NCI-H1417 treated with DMSO at 0.1 percent for 48 hours (cell line): ENCODE measurements at regions not wholly inside any gene's neighbourhood (a gene's known extent, or its start where the extent isn't known, plus 50 kb on each side); places are given as distances from the start of the nearest gene placed in this dataset.

ENCODE experiments used
- DNase-seq: peaks from one replicate; lab custom pipeline; 2025; lab: John Stamatoyannopoulos, UW

DNA sequence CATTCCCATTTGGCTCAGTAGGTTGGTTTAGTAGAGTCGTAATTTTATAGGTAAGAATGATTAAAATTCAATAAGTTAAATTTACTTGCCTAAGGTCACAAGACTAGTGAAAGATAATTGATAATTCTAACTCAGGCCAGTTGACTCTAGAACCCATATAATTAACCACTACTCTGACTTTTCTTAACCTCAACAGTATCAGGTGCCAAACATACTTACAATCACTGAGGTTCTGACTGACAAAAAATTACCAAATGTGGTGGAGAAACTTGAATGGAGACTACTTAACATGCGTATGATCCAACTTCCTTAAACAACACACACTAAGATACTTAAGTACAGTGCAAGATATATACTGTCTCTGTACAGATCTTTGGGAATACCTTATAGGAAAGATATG, 667.3 kb upstream of the SORCS1 start:
- no peak for DNase-seq

DNA sequence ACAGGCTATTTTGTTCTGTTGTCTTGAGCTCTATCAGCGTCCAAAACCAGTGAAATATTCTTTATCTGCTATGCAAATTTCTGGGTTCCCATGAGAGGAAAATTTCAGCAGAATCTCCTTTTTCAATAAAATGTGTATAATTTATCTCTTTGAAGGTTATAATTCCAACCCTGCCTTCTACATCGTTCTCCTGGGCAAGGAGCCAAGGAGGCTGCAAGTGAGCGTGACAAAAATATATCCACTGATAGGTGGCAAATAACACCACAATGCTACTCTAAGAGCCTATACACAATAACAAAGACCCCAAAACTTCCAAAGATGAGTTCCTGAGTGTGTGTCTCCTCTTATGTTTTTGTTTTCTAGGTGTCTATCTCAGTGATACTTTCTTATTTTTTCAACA, 664.7 kb upstream of the SORCS1 start:
- DNase-seq: no peak

DNA sequence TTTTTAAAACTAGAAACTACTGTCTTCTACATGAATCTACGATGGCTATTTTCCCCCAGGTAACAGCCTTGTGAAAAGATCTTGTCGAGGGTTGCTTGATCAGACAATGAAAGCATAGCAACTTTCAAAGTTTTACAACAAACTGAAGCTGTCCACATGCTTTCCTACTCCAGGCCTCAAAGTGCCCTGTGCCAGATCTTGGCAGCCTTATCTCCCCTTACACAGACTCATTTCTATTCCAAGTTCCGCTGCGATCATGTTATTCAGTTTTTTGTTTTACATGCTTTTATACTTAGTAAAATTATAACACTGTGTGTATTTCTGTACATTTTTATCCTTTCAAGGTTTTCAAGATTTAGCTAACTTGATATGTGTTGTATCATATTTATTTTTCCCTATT, 661.7 kb upstream of the SORCS1 start:
- no peak for DNase-seq

DNA sequence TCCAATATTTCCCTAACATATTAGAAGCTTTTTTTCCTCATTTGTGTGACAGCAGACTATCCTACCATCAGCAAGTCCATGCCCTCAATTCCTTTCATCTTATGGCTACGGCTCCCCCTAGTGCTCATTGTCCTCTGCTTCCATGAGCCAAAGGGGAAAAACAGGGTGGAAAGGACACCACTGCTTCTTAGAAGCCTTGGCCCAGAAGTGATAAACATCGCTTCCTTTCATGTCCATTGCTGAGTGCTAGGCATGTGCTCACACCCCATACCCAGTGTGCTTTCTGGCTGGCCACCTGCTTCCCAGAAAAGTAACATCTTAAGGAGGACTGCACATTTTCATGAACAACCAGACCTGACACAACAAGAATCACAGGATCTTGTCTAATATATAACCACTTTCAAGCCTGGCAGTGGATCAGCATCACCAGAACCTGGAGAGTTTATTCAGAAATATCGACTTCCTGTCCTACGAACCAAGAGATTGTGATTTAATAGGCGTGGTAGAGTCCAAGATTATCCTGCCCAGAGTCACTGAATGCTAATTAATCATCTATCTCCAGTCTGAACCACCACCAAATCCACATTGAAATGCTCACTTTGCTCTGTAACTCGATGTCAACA, 650.5 kb upstream of the SORCS1 start:
- DNase-seq: no peak

DNA sequence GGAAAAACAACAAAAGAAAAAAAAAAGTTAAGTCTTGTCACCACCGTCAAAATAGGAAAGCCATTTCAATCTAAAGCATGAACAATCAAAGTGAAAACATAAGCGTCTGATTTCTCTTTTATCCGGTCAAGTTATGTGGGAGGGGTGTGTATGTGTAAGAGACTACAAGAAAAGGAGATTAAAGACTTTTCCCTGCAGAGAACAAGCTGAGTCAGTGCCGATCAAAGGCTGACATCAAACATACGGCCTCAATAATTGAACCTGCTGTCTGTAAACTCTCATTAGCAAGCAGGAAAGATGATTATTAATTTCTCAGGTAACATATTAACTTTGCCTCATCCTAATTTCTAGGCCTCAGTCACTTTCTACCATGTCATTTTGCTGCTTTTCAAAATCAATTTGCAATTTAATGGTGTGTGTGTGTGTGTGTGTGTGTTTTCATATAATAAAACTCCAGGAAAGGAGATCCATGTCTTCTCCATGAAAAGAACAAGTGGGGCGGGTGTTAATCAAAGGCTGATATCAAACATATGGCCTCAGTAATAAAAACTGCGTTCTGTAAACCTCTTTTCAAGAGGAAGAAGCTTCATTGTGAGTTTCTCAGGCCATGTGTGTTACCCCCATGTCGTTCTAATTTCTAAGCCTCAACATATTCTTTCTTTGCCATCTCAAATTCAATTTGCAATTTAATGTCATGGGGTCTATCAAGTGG, 649.1 kb upstream of the SORCS1 start:
- DNase-seq: no peak

DNA sequence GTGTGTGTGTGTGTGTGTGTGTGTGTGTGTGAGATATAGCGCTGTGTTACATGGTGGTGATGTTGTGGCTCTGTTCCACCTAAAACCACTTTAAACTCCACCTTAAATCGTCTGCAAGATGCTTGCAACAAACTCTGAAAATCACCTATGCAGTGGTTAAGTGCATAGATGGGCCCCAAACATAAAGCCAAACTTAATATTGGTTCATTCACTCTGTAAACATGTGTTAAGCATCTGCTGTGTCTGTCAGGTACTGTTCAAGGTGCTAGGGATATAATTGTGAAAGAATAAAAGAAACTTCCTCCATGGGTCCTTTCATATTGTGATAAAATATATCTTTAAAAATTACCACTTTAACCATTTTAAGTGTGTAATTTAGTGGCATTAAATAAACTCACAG, 645.4 kb upstream of the SORCS1 start:
- no peak for DNase-seq

DNA sequence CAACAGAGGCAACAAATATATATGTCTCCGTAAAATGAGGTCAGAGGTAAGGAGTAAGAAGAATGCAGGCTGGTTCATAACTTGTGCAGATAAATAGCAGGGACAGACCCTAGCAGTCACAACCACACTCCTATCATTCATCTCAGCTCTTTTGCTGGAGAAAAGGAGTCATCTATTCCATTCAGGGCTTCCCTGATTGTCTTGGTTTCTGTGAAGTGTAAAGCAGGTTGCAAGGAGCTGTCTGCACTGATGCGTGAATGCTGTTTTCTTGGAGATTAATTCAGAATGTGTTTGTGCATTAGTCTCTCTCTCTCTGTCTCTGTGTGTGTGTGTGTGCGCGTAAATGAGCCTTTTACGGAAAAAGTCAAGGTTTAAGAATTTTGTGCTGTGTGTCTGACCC, 643.3 kb upstream of the SORCS1 start:
- no peak for DNase-seq

DNA sequence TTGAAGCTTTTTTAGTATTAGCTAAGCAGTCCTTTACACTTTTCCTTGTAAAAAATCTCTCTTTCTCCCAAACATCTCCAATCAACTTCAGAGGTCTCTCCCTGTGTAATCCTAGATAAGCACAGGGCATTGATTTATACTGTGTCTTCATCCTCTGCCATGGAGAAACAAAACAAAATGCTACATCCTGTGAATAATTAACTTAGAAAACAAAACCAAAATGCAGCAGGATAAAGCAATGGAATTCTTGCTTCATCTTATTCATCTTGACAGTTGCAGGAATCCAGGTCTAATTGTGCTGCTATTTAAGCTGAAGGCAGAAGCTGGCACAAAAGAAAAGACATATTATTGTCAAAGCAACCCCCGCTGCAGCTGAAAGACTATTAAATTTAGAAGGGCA, 641.5 kb upstream of the SORCS1 start:
- DNase-seq: no peak

DNA sequence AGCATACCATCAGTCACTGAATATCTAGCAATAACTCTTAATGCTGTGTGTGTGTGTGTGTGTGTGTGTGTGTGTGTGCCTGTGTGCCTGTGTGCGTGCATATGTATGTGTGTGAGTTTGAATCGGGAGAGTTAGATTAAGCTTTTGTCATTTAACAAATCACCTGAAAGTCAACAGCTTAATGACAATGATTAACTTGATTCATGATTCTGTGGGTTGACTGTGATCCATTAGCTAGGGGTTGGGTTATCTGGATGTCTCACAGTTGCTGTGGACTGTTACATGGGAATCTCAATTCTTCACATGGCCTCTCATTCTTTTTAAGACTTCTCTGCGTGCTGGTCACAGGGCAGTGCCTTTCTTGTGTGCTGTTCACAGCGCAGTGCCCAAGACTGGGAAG, 639.0 kb upstream of the SORCS1 start:
- DNase-seq: no peak

DNA sequence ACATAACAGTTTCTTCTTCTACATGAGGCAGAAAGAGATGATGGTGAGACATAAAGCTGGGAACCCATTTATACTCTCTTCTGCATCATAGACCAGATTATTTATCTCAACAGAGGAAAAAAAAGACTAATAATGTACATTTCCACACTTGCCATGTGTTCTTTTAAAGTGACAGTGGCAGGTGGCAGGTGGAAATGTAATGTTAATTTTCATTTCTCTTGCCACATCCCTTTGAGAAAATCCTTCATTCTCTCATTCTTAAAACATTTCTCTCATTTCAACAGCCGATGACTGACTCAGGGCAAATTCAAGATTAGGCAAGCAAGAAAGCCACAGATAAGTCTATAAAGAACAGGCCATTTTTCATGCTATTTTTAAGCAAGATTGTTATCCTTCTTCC, 635.6 kb upstream of the SORCS1 start:
- no peak for DNase-seq

DNA sequence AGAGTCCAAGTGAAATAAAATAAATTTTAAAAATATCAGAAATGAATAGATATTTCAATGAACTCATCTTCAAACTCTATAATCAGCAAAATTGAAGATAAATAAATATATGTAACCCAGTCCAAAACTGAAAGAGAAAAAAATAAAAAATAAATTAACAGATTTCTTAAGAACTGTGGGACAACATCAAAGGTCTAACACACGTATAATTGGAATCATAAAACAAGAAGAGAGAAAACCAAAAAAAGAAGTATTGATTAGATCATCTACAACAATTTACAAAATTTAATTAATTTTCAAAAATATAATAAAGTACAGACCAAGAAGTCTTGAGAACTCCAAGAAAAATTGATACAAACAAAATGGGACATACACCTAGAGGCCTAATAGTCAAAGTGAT, 625.8 kb upstream of the SORCS1 start:
- no peak for DNase-seq

DNA sequence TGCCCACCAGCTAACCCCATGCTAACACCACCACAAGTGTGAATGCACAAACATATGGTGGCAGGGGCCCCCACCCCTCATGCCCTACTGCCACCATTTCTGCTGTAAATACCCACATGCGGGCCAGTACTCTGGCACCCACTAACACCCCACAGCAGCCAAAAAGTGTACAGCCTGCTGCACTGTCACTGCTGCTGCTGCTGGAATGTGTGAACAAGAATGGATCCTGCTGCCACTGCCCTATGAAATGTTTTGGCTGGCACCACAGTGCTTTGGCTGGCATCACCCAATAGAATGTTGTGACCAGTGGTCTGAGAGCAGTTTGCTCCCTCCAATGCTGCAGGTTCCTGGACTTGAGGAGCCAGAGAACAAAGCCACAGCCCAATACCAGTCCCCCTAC, 606.6 kb upstream of the SORCS1 start:
- no peak for DNase-seq

DNA sequence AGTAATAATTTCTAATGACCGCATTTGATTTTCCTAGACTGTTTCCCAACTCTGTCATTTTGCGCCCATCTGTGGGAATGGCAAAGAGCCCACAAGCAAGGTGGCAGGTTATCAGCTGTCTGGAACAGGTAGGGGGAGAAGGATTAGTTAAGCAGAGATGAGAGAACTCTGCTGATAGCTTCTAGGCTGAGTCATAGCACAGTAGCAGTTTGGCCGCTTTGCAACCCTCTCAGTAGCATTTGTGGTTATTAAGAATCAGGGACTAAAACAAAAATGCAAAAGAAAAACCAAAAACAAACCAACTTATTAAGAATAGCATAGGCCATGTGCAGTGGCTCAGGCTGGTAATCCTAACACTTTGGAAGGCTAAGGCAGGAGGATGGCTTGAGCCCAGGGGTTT, 602.7 kb upstream of the SORCS1 start:
- no peak for DNase-seq

DNA sequence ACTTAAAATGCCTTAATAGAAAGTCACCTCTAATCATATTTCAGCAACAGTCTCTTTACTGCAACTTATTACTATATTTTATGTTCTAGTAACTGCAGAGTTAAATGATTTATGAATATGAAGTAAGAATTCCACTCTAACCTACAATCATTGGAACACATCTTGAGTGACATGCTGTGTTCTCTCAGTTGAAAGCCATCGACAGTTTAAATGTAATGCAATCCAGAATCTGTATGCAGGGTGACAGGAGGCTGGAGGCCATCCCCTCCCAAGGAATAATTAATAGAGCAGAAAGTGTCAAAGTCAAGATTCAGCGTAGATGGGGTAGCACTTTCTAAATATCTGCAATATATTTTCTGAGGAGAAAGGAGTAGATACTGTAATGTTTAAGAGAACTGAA, 590.3 kb upstream of the SORCS1 start:
- DNase-seq: no peak

DNA sequence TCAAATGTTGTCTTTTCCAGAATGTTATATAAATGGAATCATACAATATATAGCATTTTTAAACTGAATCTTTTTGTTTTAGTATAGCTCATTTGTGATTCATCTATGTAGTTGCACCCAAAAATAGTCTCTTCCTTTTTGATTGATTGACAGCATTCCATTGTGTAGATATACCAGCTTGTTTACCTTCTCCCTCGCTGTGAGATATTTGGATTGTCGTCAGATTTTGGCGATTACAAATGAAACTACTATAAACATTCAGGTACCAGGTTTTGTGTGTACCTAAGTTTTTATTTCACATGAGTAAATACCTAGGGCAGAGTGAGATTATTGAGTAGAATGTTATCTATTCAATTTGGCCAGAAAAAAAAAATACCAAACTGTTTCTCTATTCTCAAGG, 584.7 kb upstream of the SORCS1 start:
- DNase-seq: no peak

DNA sequence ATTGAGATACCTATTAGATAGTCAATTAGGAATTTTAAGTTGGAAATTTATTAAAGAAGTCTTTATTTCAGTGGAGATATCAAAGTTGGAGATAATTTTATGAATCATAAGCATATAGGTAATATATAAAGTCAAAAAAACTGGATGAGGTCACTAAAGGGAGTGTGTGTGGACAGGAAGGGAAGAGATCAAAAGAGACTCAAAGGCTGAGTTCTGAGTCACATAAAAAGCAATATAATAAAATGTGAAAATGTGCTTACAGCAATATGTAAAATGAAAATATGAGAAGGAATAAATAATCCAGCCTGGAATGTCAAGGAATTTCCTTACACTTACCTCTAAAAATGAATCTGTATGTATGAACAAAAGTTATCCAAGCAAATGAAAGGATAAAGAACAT, 583.3 kb upstream of the SORCS1 start:
- DNase-seq: no peak

DNA sequence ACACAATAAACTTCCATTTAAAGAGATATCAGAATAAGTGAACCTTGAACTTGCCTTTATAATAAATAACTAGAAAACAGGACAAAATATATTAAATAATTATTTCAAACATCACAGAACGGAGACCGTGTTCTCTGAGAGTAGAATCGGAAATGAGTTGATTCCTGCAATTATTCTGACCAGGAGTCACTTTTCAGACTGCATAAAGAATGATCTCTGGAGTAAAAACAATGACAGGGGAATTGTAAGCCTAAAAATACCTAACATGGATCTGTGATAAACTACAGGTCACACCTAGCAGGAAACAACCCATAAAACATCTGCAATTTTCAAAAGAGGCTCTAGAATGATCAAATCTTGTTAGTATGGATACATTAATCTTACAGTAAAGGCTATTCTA, 577.5 kb upstream of the SORCS1 start:
- no peak for DNase-seq

DNA sequence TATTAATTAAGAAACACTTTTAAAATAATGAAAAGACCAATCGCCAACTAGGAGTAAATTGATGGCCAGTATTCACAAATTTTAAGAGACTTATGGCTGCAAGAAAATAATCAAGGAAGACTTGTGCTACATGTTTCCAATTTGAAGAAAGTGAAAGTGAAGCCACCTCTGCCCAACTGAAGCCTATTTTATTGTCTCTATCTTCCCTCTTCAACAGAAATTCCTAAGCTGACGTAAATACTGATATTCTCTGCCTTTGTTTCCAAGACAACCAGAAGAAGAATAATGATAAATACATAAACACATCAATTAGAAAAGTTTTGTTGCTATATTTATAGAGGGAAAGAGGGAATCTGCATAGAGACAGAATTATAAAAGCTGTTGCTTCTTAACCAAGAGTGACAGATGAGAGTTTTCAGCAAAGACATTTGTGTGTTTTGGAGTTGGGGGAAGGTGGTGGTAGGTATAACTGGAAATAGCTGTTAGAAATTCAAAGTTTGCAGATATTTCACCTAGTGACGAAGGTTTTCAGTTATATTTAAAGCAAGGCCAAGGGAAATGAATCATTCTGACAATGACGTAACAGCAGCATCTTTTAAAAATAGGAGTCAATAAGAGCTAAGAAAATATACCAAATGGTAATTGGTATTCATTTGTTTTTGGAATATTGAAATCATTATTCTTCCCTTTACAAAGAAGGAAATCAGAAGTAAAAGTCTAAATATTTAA, 576.6 kb upstream of the SORCS1 start:
- no peak for DNase-seq

DNA sequence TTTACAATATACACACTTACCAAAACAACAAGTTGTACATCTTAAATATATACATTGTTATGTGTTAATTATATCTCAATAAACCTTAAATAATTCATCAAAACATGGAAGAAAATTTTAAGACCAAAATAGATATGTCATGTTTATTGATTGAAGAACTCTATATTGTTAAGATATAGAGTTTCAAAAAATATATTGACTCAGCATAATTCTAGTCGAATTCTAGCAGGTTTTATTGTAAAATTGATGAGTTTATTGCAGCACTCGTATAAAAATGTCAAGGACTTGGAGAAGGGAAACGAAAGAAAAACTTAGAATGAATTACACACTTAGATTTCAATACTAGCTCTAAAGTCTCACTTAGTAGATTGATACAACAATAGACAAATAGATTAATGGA, 575.4 kb upstream of the SORCS1 start:
- DNase-seq: no peak

DNA sequence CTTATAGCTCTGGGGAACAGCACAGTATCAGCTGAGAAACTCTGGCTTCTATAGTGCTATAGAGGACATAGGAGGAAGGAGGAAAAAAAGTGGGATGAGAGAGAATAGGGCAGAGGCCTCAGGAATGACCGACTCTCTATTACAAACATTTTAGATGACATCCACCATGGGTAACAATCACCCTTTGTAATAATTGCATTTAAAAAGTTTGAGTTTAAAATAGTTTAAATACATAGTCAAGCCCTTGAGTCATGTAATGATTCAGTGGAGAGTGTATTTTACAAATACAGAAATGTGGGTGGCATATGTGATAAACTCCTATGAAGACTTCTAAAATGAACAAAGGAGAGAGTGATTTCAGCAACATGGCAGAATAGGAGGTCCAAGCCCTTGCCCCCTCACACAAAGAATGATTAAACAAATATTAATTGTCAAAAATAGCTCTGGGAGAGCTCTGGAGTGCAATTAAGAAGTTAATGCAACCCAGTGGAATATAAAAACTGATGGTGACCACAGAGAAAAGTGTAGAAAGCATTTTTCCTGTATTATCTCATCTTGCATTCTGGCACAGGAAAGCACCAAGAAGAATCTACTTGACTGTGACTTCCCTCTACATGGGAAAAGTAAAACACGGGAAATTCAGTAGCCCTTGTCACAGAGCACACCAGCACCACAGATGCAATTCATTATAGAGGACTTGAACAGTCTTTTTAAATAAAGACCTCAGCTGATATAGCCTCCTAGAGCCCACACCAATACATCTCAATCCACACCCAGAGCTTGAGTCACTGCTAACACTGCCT, 569.0 kb upstream of the SORCS1 start:
- no peak for DNase-seq

DNA sequence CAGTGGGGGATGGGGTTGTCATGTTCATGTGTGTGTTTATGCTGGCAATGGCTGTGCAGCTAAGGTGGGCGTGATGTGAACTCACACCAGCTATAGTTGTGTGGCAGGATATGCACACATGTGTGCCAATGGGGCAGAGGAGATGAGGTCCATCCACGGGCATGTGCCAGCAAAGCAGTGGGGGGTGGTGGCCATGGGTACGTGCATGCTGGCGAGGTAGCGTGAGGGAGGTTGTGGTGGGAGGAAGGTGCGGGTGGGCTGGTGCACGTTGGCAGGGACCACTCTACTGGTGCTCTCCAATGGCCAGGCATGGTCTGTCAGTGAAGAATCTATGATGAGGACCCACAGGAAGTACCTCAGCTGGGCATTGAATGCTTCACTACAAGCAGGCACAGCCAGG, 567.5 kb upstream of the SORCS1 start:
- DNase-seq: no peak

DNA sequence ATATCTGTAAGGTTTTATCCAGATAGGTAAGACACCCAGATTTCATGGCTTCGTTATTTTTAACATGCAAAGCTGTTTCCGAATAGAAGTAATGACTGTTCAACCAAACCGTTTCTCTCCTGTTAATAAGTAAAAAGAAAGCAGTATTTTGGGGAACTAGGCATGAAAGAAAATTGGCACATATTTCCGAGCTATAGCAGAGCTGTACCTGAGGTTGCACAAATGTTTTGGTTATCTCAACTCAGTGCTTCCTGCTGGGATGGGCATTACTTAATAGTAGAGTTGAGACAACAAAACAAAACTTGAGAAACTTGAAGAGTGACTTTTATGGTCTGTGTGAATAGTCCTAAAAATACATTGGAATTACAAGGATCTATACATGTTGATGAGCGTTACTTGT, 564.3 kb upstream of the SORCS1 start:
- no peak for DNase-seq
